Hepatocyte (in vitro differentiated cells): ENCODE measurements at regions not wholly inside any gene's neighbourhood (a gene's known extent, or its start where the extent isn't known, plus 50 kb on each side); places are given as distances from the start of the nearest gene placed in this dataset.

Experiments
- CTCF ChIP-seq: fragments of 200-600 bp; sonication (generic); IDR thresholded peaks from 2 replicates; pipeline ENCODE4 v1.5.1; 2016; ENCODE audit warnings: antibody characterized with exemption, mild to moderate bottlenecking; ENCODE audit not compliant: poor library complexity
- EZH2 ChIP-seq: fragments of 200-600 bp; sonication (generic); IDR thresholded peaks from 2 replicates; pipeline ENCODE4 v1.6.1; 2016; ENCODE audit warnings: antibody characterized with exemption, mild to moderate bottlenecking, borderline replicate concordance

GRCh38 chr1:4366091-4366490 is 288.3 kb upstream of the AJAP1 start:
- TF ChIP-seq CTCF (no peak), EZH2 (no peak)
